Duodenal mucosa (tissue), 2 donors: ENCODE measurements at regions not wholly inside any gene's neighbourhood (a gene's known extent, or its start where the extent isn't known, plus 50 kb on each side); places are given as distances from the start of the nearest gene placed in this dataset.

Experiments
- H3K27ac ChIP-seq: one replicate; pipeline ENCODE4 v1.7.0; 2013; ENCODE audit warnings: low read depth, low read length
- H3K27me3 ChIP-seq, 2 donors: one replicate each; pipeline ENCODE4 v1.7.0; 2013; ENCODE audit warnings: low read length in 2 of 2, control low read depth in 1 of 2; ENCODE audit not compliant: insufficient read depth in 2 of 2, control insufficient read depth in 1 of 2
- H3K36me3 ChIP-seq, 2 donors: one replicate each; pipeline ENCODE4 v1.7.0; 2013; ENCODE audit warnings: low read length in 2 of 2, control low read depth in 1 of 2; ENCODE audit not compliant: insufficient read depth in 2 of 2, control insufficient read depth in 1 of 2
- H3K4me1 ChIP-seq, 2 donors: one replicate each; pipeline ENCODE4 v1.7.0; 2013; ENCODE audit warnings: low read length in 2 of 2, control low read depth in 1 of 2; ENCODE audit not compliant: insufficient read depth in 2 of 2, control insufficient read depth in 1 of 2
- H3K4me3 ChIP-seq, 2 donors: one replicate each; pipeline ENCODE4 v1.7.0; 2013; ENCODE audit warnings: low read length in 2 of 2, low read depth in 1 of 2
- H3K9ac ChIP-seq, 2 donors: one replicate each; pipeline ENCODE4 v1.7.0; 2013; ENCODE audit warnings: low read length in 2 of 2, low read depth in 1 of 2
- H3K9me3 ChIP-seq, 2 donors: one replicate each; pipeline ENCODE4 v1.7.0; 2013; ENCODE audit warnings: low read length in 2 of 2, control low read depth in 1 of 2; ENCODE audit not compliant: control insufficient read depth in 1 of 2

- no peaks in the 10 kb centered on the region for H3K27me3 ChIP-seq
- no peak overlapping the region for H3K27ac ChIP-seq
- no peaks in the 10 kb centered on the region for H3K4me1 ChIP-seq
- no peak overlapping the region for H3K4me3 ChIP-seq
- H3K36me3 ChIP-seq: no peaks in the 10 kb centered on the region
- H3K9ac ChIP-seq: no peak overlapping the region
- H3K9me3 ChIP-seq: no peaks in the 10 kb centered on the region
Observed at GRCh38 chr15:97087006-97087741, 756.7 kb downstream of the NR2F2 start.

GRCh38 chr15:97091093-97091492 lies 760.6 kb downstream of the NR2F2 start:
- H3K9ac ChIP-seq: no peak overlapping the region
- H3K36me3 ChIP-seq: no peaks in the 10 kb centered on the region
- no peaks in the 10 kb centered on the region for H3K4me1 ChIP-seq
- no peaks in the 10 kb centered on the region for H3K27me3 ChIP-seq
- no peak overlapping the region for H3K4me3 ChIP-seq
- no peaks in the 10 kb centered on the region for H3K9me3 ChIP-seq
- H3K27ac ChIP-seq: no peak overlapping the region

- Histone ChIP-seq H3K36me3 (no peaks in the 10 kb centered on the region), H3K27me3 (no peaks in the 10 kb centered on the region), H3K4me1 (no peaks in the 10 kb centered on the region), H3K4me3 (no peak overlapping the region), H3K9me3 (no peaks in the 10 kb centered on the region), H3K27ac (no peak overlapping the region), H3K9ac (no peak overlapping the region)
Observed at GRCh38 chr15:97092656-97093055, 762.2 kb downstream of the NR2F2 start.

- Histone ChIP-seq H3K4me3 (no peak overlapping the region), H3K9me3 (no peaks in the 10 kb centered on the region), H3K27me3 (no peaks in the 10 kb centered on the region), H3K36me3 (no peaks in the 10 kb centered on the region), H3K27ac (no peak overlapping the region), H3K9ac (no peak overlapping the region), H3K4me1 (no peaks in the 10 kb centered on the region)
Observed at GRCh38 chr15:97096303-97096835, 765.9 kb downstream of the NR2F2 start.

GRCh38 chr15:97099040-97099439 lies 768.5 kb downstream of the NR2F2 start:
- H3K27ac ChIP-seq: no peak overlapping the region
- no peaks in the 10 kb centered on the region for H3K36me3 ChIP-seq
- no peaks in the 10 kb centered on the region for H3K27me3 ChIP-seq
- no peak overlapping the region for H3K9ac ChIP-seq
- no peaks in the 10 kb centered on the region for H3K4me1 ChIP-seq
- H3K4me3 ChIP-seq: no peak overlapping the region
- H3K9me3 ChIP-seq: no peaks in the 10 kb centered on the region

- no peak overlapping the region for H3K4me3 ChIP-seq
- no peaks in the 10 kb centered on the region for H3K9me3 ChIP-seq
- H3K27me3 ChIP-seq: no peaks in the 10 kb centered on the region
- no peak overlapping the region for H3K9ac ChIP-seq
- H3K36me3 ChIP-seq: no peaks in the 10 kb centered on the region
- H3K4me1 ChIP-seq: no peaks in the 10 kb centered on the region
- no peak overlapping the region for H3K27ac ChIP-seq
Observed at GRCh38 chr15:97101572-97101971, 771.1 kb downstream of the NR2F2 start.

- H3K36me3 ChIP-seq: no peaks in the 10 kb centered on the region
- H3K27ac ChIP-seq: no peak overlapping the region
- peaks cover 0 to 3% of the 10 kb centered on the region in 2 donors for H3K9me3 ChIP-seq
- no peaks in the 10 kb centered on the region for H3K4me1 ChIP-seq
- H3K4me3 ChIP-seq: no peak overlapping the region
- H3K27me3 ChIP-seq: no peaks in the 10 kb centered on the region
- H3K9ac ChIP-seq: no peak overlapping the region
Observed at GRCh38 chr15:97114900-97115760, 784.6 kb downstream of the NR2F2 start.

- Histone ChIP-seq H3K27ac (no peak overlapping the region), H3K4me3 (no peak overlapping the region), H3K27me3 (no peaks in the 10 kb centered on the region), H3K9me3 (peaks cover 3 to 5% of the 10 kb centered on the region in 2 donors), H3K4me1 (no peaks in the 10 kb centered on the region), H3K9ac (no peak overlapping the region), H3K36me3 (no peaks in the 10 kb centered on the region)
Observed at GRCh38 chr15:97115761-97116070, 785.2 kb downstream of the NR2F2 start.

GRCh38 chr15:97124790-97125189 lies 794.3 kb downstream of the NR2F2 start:
- Histone ChIP-seq H3K27me3 (no peaks in the 10 kb centered on the region), H3K4me3 (no peak overlapping the region)

GRCh38 chr15:97126553-97127233 lies 796.2 kb downstream of the NR2F2 start:
- Histone ChIP-seq H3K27ac (no peak overlapping the region), H3K27me3 (no peaks in the 10 kb centered on the region), H3K9me3 (no peaks in the 10 kb centered on the region), H3K4me1 (no peaks in the 10 kb centered on the region), H3K36me3 (no peaks in the 10 kb centered on the region), H3K4me3 (no peak overlapping the region), H3K9ac (no peak overlapping the region)

More at GRCh38 chr15:97124790-97125189, 794.3 kb downstream of the NR2F2 start:
- no peak overlapping the region for H3K9ac ChIP-seq
- H3K36me3 ChIP-seq: no peaks in the 10 kb centered on the region
- peaks cover 0 to 9% of the 10 kb centered on the region in 2 donors for H3K9me3 ChIP-seq
- H3K27ac ChIP-seq: no peak overlapping the region
- H3K4me1 ChIP-seq: no peaks in the 10 kb centered on the region
